Esophagus squamous epithelium (tissue), 4 donors: ENCODE measurements at regions not wholly inside any gene's neighbourhood (a gene's known extent, or its start where the extent isn't known, plus 50 kb on each side); places are given as distances from the start of the nearest gene placed in this dataset.

ENCODE experiments used
- CTCF ChIP-seq, 6 experiments: fragments of 450-650 bp in 4 of 6; fragments of 200-600 bp in 2 of 6; sonication (generic) in 2 of 6; IDR thresholded peaks; one replicate each; pipeline ENCODE4 v1.5.1; 2016 to 2019; ENCODE audit warnings: antibody characterized with exemption in 6 of 6, mild to moderate bottlenecking in 4 of 6, moderate library complexity in 4 of 6
- POLR2A ChIP-seq, 4 donors: fragments of 450-650 bp; IDR thresholded peaks; one replicate each; pipeline ENCODE4 v1.6.1; 2017; ENCODE audit warnings: antibody characterized with exemption in 4 of 4, mild to moderate bottlenecking in 4 of 4, moderate library complexity in 3 of 4

GRCh38 chr20:61086031-61086430 is 166.0 kb upstream of the CDH4 start:
- no peak for TF ChIP-seq POLR2A (IDR thresholded peaks at IDR 0.05)
- no peak for TF ChIP-seq CTCF (IDR thresholded peaks at IDR 0.05)
